Fibroblast of skin of abdomen (primary cell): ENCODE measurements at regions not wholly inside any gene's neighbourhood (a gene's known extent, or its start where the extent isn't known, plus 50 kb on each side); places are given as distances from the start of the nearest gene placed in this dataset.
"Not testable (repeated sequence)": the region's sequence is repeated elsewhere in the genome, so short reads cannot be mapped to it uniquely, and the experiment has no call there.

Experiments used
- DNase-seq: peaks from one replicate; pipeline ENCODE4 v3.0.0-alpha.2; 2013

GRCh38 chr18:37844209-37844970 is 278.8 kb upstream of the CELF4 start:
- DNase-seq: no peak

GRCh38 chr18:37838083-37838482 is 272.5 kb upstream of the CELF4 start:
- DNase-seq: no peak

GRCh38 chr18:37836071-37836970 is 270.7 kb upstream of the CELF4 start:
- DNase-seq: no peak

GRCh38 chr18:37832010-37832695 is 266.6 kb upstream of the CELF4 start:
- DNase-seq: not testable (repeated sequence)

- no peak for DNase-seq
Observed at GRCh38 chr18:37812961-37813360, 247.4 kb upstream of the CELF4 start.

- no peak for DNase-seq
Observed at GRCh38 chr18:37805773-37806404, 240.3 kb upstream of the CELF4 start.

GRCh38 chr18:37796823-37797349 is 231.3 kb upstream of the CELF4 start:
- DNase-seq: no peak

GRCh38 chr18:37787452-37787851 is 221.9 kb upstream of the CELF4 start:
- no peak for DNase-seq

- no peak for DNase-seq
Observed at GRCh38 chr18:37783771-37784170, 218.2 kb upstream of the CELF4 start.

- no peak for DNase-seq
Observed at GRCh38 chr18:37779220-37779619, 213.6 kb upstream of the CELF4 start.

- peak; percentile 21 for DNase-seq
Observed at GRCh38 chr18:37778417-37779165, 213.0 kb upstream of the CELF4 start.

- DNase-seq: no peak
Observed at GRCh38 chr18:37769826-37770225, 204.2 kb upstream of the CELF4 start.

- DNase-seq: no peak
Observed at GRCh38 chr18:37764541-37765288, 199.1 kb upstream of the CELF4 start.

- no peak for DNase-seq
Observed at GRCh38 chr18:37762076-37762621, 196.6 kb upstream of the CELF4 start.

- no peak for DNase-seq
Observed at GRCh38 chr18:37754141-37754540, 188.5 kb upstream of the CELF4 start.

GRCh38 chr18:37742436-37742835 is 176.8 kb upstream of the CELF4 start:
- no peak for DNase-seq

- no peak for DNase-seq
Observed at GRCh38 chr18:37741032-37741623, 175.5 kb upstream of the CELF4 start.

- DNase-seq: no peak
Observed at GRCh38 chr18:37734406-37734805, 168.8 kb upstream of the CELF4 start.

GRCh38 chr18:37729716-37730115 is 164.1 kb upstream of the CELF4 start:
- DNase-seq: no peak

GRCh38 chr18:37724206-37724605 is 158.6 kb upstream of the CELF4 start:
- no peak for DNase-seq
